BE2C (cell line): ENCODE measurements at regions not wholly inside any gene's neighbourhood (a gene's known extent, or its start where the extent isn't known, plus 50 kb on each side); places are given as distances from the start of the nearest gene placed in this dataset.

Experiments
- DNase-seq: peaks from one replicate; pipeline ENCODE4 v3.0.0-alpha.2; 2020
- H3K27me3 ChIP-seq: fragments of 250-450 bp; sonication (Bioruptor Pico); 2 replicates; pipeline ENCODE4 v1.5.1; 2020; ENCODE audit warnings: mild to moderate bottlenecking
- H3K36me3 ChIP-seq: fragments of 250-450 bp; sonication (Bioruptor Pico); 2 replicates; pipeline ENCODE4 v1.5.1; 2020; ENCODE audit warnings: mild to moderate bottlenecking
- H3K4me1 ChIP-seq: fragments of 250-450 bp; sonication (Bioruptor Pico); 2 replicates; pipeline ENCODE4 v1.5.1; 2020
- H3K4me3 ChIP-seq: 2 replicates; pipeline ENCODE4 v1.5.1; 2011; ENCODE audit warnings: low read depth, low read length
- H3K9me3 ChIP-seq: fragments of 250-450 bp; sonication (Bioruptor Pico); 2 replicates; pipeline ENCODE4 v1.5.1; 2020
- CTCF ChIP-seq: IDR thresholded peaks from 2 replicates; pipeline ENCODE4 v1.5.1; 2012; ENCODE audit warnings: mild to moderate bottlenecking, low read depth, low read length

DNA sequence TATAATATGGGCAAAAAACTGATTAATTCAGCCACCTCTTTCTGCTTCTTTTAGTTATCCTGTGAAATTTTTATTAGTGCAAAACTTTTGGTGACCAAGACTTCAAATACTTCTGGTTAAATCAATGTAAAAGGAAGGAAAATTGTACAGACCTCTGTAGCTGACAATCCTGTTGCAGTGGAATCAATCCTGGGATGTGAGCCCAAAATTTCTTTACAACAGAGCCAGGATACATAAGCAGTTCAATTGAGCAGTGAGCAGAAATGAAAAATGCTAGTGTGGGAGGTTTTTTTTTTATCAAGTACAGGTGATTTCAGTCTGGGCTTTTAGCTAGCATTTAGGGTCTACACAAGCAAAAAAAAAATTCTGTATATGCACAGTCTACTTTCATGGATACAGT, 398.0 kb downstream of the OTOL1 start:
- DNase-seq: no peak
- H3K27me3 ChIP-seq: no peaks in the 10 kb centered on the region
- H3K4me1 ChIP-seq: peaks cover 14% of the 10 kb centered on the region
- no peak for TF ChIP-seq CTCF
- no peaks in the 10 kb centered on the region for H3K36me3 ChIP-seq
- no peak overlapping the region for H3K4me3 ChIP-seq
- no peaks in the 10 kb centered on the region for H3K9me3 ChIP-seq

DNA sequence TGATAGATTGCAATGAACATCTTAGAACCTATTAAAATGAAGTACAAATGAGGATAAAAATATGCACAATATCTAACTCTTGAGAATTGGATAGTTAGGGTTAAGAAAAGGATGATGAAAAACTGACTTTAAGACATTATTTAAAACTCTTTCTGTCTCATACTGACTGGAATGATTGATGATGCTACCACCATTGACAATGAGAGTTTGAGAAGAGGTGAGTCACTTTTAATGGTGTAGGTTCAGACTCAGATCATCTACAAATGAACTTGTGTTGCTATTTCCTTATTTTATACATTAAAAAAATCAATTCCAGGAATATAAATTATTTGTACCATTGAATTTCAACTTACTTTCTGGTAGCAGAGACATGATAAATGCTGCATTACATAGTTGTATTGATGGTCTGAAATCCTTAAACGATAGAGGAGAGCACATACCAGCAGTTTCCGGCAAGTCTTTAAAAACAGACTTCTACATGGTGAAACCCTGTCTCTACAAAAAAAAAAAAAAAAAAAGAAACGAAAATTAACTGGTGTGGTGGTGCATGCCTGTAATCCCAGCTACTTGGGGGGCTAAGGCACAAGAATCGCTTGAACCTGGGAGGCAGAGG, 409.0 kb downstream of the OTOL1 start:
- Histone ChIP-seq H3K9me3 (no peaks in the 10 kb centered on the region), H3K4me1 (0 out of 2 replicates have a peak, but pooled peaks cover 9% of the 10 kb centered on the region), H3K4me3 (no peak overlapping the region), H3K27me3 (no peaks in the 10 kb centered on the region), H3K36me3 (no peaks in the 10 kb centered on the region)
- DNase-seq: no peak
- no peak for TF ChIP-seq CTCF

GRCh38 chr3:161913786-161914389, 417.3 kb downstream of the OTOL1 start:
- no peaks in the 10 kb centered on the region for H3K27me3 ChIP-seq
- no peaks in the 10 kb centered on the region for H3K9me3 ChIP-seq
- no peak for TF ChIP-seq CTCF
- peak overlapping the region; percentile 56; the same call in 1 of the 2 replicates for H3K4me3 ChIP-seq
- no peak for DNase-seq
- H3K36me3 ChIP-seq: no peaks in the 10 kb centered on the region
- H3K4me1 ChIP-seq: peaks cover 20% of the 10 kb centered on the region

GRCh38 chr3:161914703-161915417, 418.3 kb downstream of the OTOL1 start:
- Histone ChIP-seq H3K27me3 (no peaks in the 10 kb centered on the region), H3K36me3 (no peaks in the 10 kb centered on the region), H3K4me1 (peaks cover 16% of the 10 kb centered on the region), H3K4me3 (peak overlapping the region; percentile 56), H3K9me3 (no peaks in the 10 kb centered on the region)
- TF ChIP-seq CTCF: peak; percentile 80
- peak; percentile 95 for DNase-seq

DNA sequence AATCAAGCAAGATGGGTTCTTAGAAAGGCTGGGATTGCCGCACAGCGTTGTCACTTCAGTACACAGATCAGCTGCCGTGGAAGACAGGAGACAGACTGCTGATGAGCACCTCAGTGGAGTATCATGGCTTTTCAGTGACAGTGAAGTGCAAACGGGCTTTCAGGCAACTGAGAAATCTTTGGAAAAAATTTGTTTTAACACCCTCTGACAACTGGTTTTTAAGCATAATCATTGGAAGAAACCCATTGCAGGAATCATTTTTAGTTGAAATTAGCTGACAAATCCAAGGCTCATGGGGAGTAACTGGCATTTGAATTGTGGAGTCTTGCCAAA, 418.8 kb downstream of the OTOL1 start:
- peaks cover 11% of the 10 kb centered on the region for H3K4me1 ChIP-seq

More for the DNA sequence above, 418.8 kb downstream of the OTOL1 start:
- peak overlapping the region; percentile 56 for H3K4me3 ChIP-seq
- H3K27me3 ChIP-seq: no peaks in the 10 kb centered on the region
- DNase-seq: peak; percentile 46
- no peaks in the 10 kb centered on the region for H3K9me3 ChIP-seq
- no peaks in the 10 kb centered on the region for H3K36me3 ChIP-seq
- TF ChIP-seq CTCF: no peak
